ENCODE measurements at regions not wholly inside any gene's neighbourhood (a gene's known extent, or its start where the extent isn't known, plus 50 kb on each side); places are given as distances from the start of the nearest gene placed in this dataset.

- no peak for TF ChIP-seq CTCF (IDR thresholded peaks at IDR 0.05)
- TF ChIP-seq POLR2A (IDR thresholded peaks at IDR 0.05), result no peak
- no peak for TF ChIP-seq POLR2AphosphoS5 (IDR thresholded peaks at IDR 0.05)
These were observed 158.5 kb downstream of the SLITRK6 start for GRCh38 chr13:85640727-85641126.

Data from breast epithelium (tissue), 3 donors.